Heart left ventricle (tissue), 16 donors: ENCODE measurements at regions not wholly inside any gene's neighbourhood (a gene's known extent, or its start where the extent isn't known, plus 50 kb on each side); places are given as distances from the start of the nearest gene placed in this dataset.
A peak's percentile ranks its signal among the peaks of the same experiment; 100 is the strongest.

Experiments used
- ATAC-seq, 4 donors: fragments of 200-7000 bp; cut with Tn5 transposase; one replicate each; pipeline ENCODE4 v1.9.1; 2020 to 2022; ENCODE audit warnings: moderate library complexity in 4 of 4, mild to moderate bottlenecking in 3 of 4, moderate number of reproducible peaks in 1 of 4
- DNase-seq, 5 donors: peaks; one replicate each; pipeline ENCODE4 v3.0.0-alpha.2; 2020
- H3K27ac ChIP-seq, 12 donors: fragments of 200-600 bp; sonication (generic) in 4 of 12; one replicate each; pipeline versions ENCODE4 v1.5.0 to v1.8.0; 2016 to 2022; ENCODE audit warnings: mild to moderate bottlenecking in 2 of 12
- H3K27me3 ChIP-seq, 9 donors: fragments of 200-600 bp; sonication (generic) in 2 of 9; one replicate each; pipeline versions ENCODE4 v1.5.1 to v1.8.0; 2016 to 2022; ENCODE audit warnings: mild to moderate bottlenecking in 3 of 9
- H3K36me3 ChIP-seq, 9 donors: fragments of 200-600 bp; sonication (generic) in 2 of 9; one replicate each; pipeline versions ENCODE4 v1.5.0 to v1.8.0; 2018 to 2022; ENCODE audit warnings: mild to moderate bottlenecking in 2 of 9
- H3K4me1 ChIP-seq, 12 donors: fragments of 200-600 bp; sonication (generic) in 4 of 12; one replicate each; pipeline versions ENCODE4 v1.5.0 to v1.8.0; 2016 to 2022; ENCODE audit warnings: mild to moderate bottlenecking in 3 of 12
- H3K4me3 ChIP-seq, 12 donors: fragments of 200-600 bp; sonication (generic) in 4 of 12; one replicate each; pipeline versions ENCODE4 v1.5.0 to v1.8.0; 2017 to 2022; ENCODE audit warnings: mild to moderate bottlenecking in 9 of 12, moderate library complexity in 4 of 12
- H3K9me3 ChIP-seq, 12 donors: fragments of 200-600 bp; sonication (generic) in 4 of 12; one replicate each; pipeline versions ENCODE4 v1.5.0 to v1.8.0; 2016 to 2022; ENCODE audit warnings: mild to moderate bottlenecking in 1 of 12
- POLR2A ChIP-seq, 2 donors: fragments of 450-650 bp; IDR thresholded peaks; one replicate each; pipeline ENCODE4 v1.6.1; 2017; ENCODE audit warnings: antibody characterized with exemption in 2 of 2, mild to moderate bottlenecking in 2 of 2, moderate library complexity in 2 of 2
- WGBS, 4 donors: extraction: QIAGEN DNeasy Blood & Tissue Kit in 2 of 4; methylation state at CpG; one replicate each; pipeline versions ENCODE4 v1.1.5 to v1.1.7; 2013 to 2018; 5-methylcytosine and 5-hydroxymethylcytosine counted together
- intact Hi-C, 10 donors: fragments of 100-400 bp; cut with DNase I; formaldehyde crosslinking; loops; one replicate each; pipeline versions ENCODE4 v1.11.1 to v1.14.2; 2022
- TF ChIP-seq, protein P1 (sequence below), 12 donors: fragments of 200-600 bp; sonication (generic) in 4 of 12; IDR thresholded peaks; one replicate each; pipeline versions ENCODE4 v1.5.0 to v1.8.0; 2018 to 2022; ENCODE audit warnings: antibody characterized with exemption in 12 of 12, mild to moderate bottlenecking in 5 of 12
- donor health status: ischemic (EF 13 %, LVEDD 7.1; RV severe dilation, severe dysfunction).
- donor health status: healthy with polysubstance abuse.
- donor health status: DM: no; HTN: yes; CAD: no.
- donor health status: DM: no; HTN: no; CAD: no.
- donor health status: ischemic (EF 25% LVEDD 6.9; RV normal size, moderate dysfunction).
- donor health status: ischemic (EF 25% LVEDD 5.7; RV mildly dilated, moderate dysfunction).
- donor health status: healthy.
- donor health status: DM: yes; HTN: yes; CAD: no.
- donor health status: ischemic (EF 35%, LVEDD 5.7; RV mildly dilated, moderate dysfunction).
- donor health status: nonischemic (EF 11% LVEDD 7.7; RV severe dilation, severe dysfunction).
- donor health status: DM: yes; HTN: yes; CAD: no.
- donor health status: PGD.
- donor health status: ischemic (EF 29% LVEDD 5.4; RV normal size, mild dysfunction).
- donor health status: nonischemic (EF 23%, LVEDD 6.1; RV moderate dilation, normal function).

DNA sequence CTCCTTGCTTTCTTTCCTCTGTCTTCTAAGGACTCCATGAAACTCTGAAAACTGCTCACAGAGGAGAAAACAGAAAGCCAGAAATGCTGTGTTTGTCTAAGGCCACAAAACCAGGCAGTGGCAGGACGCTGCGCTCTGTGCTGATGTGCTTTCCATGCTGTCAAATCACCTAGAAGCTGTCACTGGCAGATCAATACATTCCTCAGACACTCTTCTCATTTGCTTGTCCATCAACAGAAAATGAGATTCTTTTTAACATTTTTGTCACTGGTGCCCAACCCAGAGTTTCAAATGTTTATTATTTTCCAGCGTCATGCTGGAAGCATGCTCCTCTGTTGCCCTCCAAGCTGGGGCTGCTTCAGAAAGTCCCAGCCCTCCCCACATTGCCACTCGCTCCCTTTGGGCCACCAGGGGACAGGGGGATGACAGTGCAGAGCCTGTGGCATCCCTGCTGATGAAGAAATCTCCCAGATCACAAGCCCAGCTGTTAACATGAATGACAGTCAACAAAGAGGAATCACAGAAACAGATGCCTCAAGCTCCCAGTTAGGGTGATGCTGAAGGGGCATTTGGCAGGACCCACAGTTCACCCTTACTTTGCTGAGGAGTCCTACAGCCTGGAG lies 117.5 kb upstream of the MEIS1 start:
- 61 to 66% (median 64%) methylated on average over 4 of the region's 4 CpGs for WGBS, 4 donors
- intact Hi-C loops = no loop called here

DNA sequence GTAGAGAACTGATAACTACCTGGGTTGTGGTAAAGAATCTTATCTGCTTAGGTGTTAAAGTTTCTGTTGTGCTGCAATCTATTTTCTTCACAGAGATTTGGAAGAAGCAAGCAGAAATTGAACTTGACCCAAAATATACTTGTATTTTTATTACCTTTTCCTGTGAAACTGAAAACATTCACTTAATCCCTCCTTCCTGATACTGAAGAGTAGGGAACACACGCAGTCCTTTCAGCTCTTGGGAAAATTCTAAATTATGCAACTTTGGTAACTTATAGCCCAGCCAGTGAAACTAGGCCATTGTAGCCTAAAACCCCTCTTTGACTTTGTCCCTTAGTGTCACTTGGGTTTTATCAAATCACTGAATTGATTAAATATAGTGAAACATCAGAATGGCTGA lies 128.4 kb upstream of the MEIS1 start:
- no peaks in the 10 kb centered on the region for H3K36me3 ChIP-seq
- peaks cover 0 to 10% (median 0%) of the 10 kb centered on the region in 12 donors for H3K4me1 ChIP-seq
- no peaks in the 10 kb centered on the region for H3K27me3 ChIP-seq
- H3K9me3 ChIP-seq = peaks cover 0 to 10% (median 1%) of the 10 kb centered on the region in 12 donors
- no peak for DNase-seq
- peak overlapping the region in 2 of 12 donors; percentile 2 to 25 for H3K27ac ChIP-seq
- no peak overlapping the region for H3K4me3 ChIP-seq
- ATAC-seq = no peak
- 63 to 80% (median 65%) methylated on average over 1 of the region's 1 CpG for WGBS, 4 donors
- intact Hi-C loops = loop anchor here in 1 of 10 donors (10.0 kb wide), 1 partner anchor 118 kb away; no protein-coding TSS in a partner anchor
- no peak for TF ChIP-seq POLR2A (IDR thresholded peaks at IDR 0.05)
- TF ChIP-seq, protein P1, sequence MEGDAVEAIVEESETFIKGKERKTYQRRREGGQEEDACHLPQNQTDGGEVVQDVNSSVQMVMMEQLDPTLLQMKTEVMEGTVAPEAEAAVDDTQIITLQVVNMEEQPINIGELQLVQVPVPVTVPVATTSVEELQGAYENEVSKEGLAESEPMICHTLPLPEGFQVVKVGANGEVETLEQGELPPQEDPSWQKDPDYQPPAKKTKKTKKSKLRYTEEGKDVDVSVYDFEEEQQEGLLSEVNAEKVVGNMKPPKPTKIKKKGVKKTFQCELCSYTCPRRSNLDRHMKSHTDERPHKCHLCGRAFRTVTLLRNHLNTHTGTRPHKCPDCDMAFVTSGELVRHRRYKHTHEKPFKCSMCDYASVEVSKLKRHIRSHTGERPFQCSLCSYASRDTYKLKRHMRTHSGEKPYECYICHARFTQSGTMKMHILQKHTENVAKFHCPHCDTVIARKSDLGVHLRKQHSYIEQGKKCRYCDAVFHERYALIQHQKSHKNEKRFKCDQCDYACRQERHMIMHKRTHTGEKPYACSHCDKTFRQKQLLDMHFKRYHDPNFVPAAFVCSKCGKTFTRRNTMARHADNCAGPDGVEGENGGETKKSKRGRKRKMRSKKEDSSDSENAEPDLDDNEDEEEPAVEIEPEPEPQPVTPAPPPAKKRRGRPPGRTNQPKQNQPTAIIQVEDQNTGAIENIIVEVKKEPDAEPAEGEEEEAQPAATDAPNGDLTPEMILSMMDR (IDR thresholded peaks at IDR 0.05) = no peak

More for the DNA sequence above, 117.5 kb upstream of the MEIS1 start:
- H3K27ac ChIP-seq = no peak overlapping the region
- peaks cover 0 to 14% (median 2%) of the 10 kb centered on the region in 12 donors for H3K9me3 ChIP-seq
- no peaks in the 10 kb centered on the region for H3K4me1 ChIP-seq
- no peak for TF ChIP-seq POLR2A (IDR thresholded peaks at IDR 0.05)
- TF ChIP-seq, protein P1 (IDR thresholded peaks at IDR 0.05) = no peak
- H3K4me3 ChIP-seq = no peak overlapping the region
- H3K27me3 ChIP-seq = peaks cover 0 to 6% (median 0%) of the 10 kb centered on the region in 9 donors
- H3K36me3 ChIP-seq = no peaks in the 10 kb centered on the region
- DNase-seq = no peak
- ATAC-seq = no peak

DNA sequence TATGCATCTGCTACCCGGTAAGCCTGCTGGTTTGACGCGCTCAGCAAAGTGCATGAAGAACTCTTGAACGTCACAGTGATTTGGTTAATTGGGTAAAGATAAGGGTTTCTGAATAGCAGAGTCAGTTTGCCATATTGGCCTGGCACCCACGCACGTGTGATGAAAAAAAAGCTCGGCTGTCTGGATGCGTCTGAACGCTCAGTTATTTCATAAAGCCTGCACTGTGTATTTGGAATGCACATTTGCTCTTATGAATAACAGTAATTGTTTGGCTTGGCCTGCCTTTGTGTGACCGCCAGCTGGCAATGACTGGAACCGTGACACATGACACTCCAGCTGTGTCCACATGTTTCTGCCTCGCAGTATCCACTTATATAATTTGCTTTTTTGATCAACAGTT lies 129.2 kb upstream of the MEIS1 start:
- peaks cover 0 to 16% (median 0%) of the 10 kb centered on the region in 12 donors for H3K4me1 ChIP-seq
- TF ChIP-seq, protein P1 (IDR thresholded peaks at IDR 0.05) = no peak
- TF ChIP-seq POLR2A (IDR thresholded peaks at IDR 0.05) = no peak
- peak overlapping the region in 5 of 12 donors; percentile 15 to 63 (median 43) for H3K27ac ChIP-seq
- peaks cover 0 to 6% (median 0%) of the 10 kb centered on the region in 12 donors for H3K9me3 ChIP-seq
- no peaks in the 10 kb centered on the region for H3K27me3 ChIP-seq
- peak; percentile 48 to 73 (median 70) for ATAC-seq
- peak; percentile 66 to 79 (median 75) for DNase-seq
- 54 to 71% (median 62%) methylated on average over 12 of the region's 12 CpGs for WGBS, 4 donors
- H3K36me3 ChIP-seq = no peaks in the 10 kb centered on the region
- intact Hi-C loops = loop anchor here in 1 of 10 donors (10.0 kb wide), 1 partner anchor 119 kb away; no protein-coding TSS in a partner anchor
- H3K4me3 ChIP-seq = no peak overlapping the region

DNA sequence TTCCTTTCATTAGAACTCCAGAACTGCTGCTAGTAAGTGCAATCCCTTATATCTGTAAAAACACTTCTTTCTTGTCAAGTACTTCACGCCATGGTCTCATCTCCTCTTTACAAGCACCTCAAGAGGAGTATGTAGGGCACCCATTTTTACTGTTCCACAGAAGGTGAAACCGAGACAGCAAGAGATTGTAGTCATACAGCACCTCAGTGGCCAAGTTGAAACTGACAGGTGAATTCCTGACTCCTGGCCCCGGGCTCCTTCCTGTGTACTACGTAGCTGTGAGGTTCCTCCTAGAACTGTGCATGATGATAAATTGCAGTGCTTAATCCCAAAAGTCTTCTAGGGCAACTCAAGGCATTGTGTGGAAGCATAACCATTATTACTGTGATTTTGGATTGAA lies 131.5 kb upstream of the MEIS1 start:
- no peaks in the 10 kb centered on the region for H3K36me3 ChIP-seq
- intact Hi-C loops = loop anchor here in 1 of 10 donors (10.0 kb wide), 1 partner anchor 121 kb away; no protein-coding TSS in a partner anchor
- no peaks in the 10 kb centered on the region for H3K9me3 ChIP-seq
- no peak overlapping the region for H3K27ac ChIP-seq
- no peak overlapping the region for H3K4me3 ChIP-seq
- no peaks in the 10 kb centered on the region for H3K27me3 ChIP-seq
- DNase-seq (no peak), ATAC-seq (no peak)
- TF ChIP-seq POLR2A (IDR thresholded peaks at IDR 0.05) = no peak
- WGBS, 4 donors = 81 to 89% (median 84%) methylated on average over 4 of the region's 4 CpGs
- peaks cover 0 to 24% (median 5%) of the 10 kb centered on the region in 12 donors for H3K4me1 ChIP-seq
